ENCODE measurements at regions not wholly inside any gene's neighbourhood (a gene's known extent, or its start where the extent isn't known, plus 50 kb on each side); places are given as distances from the start of the nearest gene placed in this dataset.

DNA sequence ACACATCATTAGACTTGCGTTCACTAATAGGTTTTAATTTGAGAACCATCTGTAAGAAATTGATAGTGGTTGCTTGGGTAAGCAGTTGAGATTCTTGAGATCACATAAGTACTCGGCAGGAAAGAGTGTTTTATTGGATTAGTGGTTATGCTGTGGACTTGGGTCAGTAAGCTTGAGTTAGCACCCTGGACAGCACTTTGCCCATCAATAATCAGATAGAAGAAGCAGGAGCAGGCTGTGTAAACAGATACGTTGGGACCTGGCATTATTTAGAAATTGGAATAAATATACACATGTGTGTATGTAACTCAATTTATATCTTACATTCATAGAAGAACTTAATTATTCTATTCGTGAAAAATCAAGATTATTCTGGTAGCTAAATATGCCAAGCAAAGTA is 357.5 kb upstream of the SMIM31 start:
- in situ Hi-C loops (cut with HindIII; ENCODE audit: low pct_ligation_motif_present, low sequenced_read_pairs) = no loop called here
- no peak overlapping the region for H3K4me3 ChIP-seq (ENCODE audit: low read depth, low read length)
- TF ChIP-seq, protein P1, sequence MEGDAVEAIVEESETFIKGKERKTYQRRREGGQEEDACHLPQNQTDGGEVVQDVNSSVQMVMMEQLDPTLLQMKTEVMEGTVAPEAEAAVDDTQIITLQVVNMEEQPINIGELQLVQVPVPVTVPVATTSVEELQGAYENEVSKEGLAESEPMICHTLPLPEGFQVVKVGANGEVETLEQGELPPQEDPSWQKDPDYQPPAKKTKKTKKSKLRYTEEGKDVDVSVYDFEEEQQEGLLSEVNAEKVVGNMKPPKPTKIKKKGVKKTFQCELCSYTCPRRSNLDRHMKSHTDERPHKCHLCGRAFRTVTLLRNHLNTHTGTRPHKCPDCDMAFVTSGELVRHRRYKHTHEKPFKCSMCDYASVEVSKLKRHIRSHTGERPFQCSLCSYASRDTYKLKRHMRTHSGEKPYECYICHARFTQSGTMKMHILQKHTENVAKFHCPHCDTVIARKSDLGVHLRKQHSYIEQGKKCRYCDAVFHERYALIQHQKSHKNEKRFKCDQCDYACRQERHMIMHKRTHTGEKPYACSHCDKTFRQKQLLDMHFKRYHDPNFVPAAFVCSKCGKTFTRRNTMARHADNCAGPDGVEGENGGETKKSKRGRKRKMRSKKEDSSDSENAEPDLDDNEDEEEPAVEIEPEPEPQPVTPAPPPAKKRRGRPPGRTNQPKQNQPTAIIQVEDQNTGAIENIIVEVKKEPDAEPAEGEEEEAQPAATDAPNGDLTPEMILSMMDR (IDR thresholded peaks at IDR 0.05; ENCODE audit: low read depth, low read length, missing control alignments) = no peak
- DNase-seq = peak; percentile 8
- no peaks in the 10 kb centered on the region for H3K27me3 ChIP-seq (replicated peaks)
- H3K36me3 ChIP-seq (replicated peaks) = no peaks in the 10 kb centered on the region
- H3K27ac ChIP-seq = no peak overlapping the region

DNA sequence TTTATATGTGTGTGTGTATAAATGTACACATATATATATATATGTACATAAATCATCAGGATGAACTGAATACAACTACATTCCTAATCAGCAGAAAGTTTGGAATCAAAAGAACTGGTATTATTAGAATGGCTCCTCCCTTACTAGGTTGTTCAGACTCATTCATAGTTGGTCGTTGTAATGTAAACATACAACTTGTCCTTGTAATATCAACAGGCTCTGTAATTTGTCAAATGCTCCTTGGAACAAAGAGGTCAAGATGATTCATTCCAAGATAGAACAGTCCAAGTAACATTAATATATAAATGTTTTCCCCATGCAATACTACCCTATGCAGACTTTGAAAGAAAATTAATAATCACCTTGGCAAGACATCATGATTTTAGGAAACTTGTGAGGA is 351.4 kb upstream of the SMIM31 start:
- H3K27me3 ChIP-seq (replicated peaks) = no peaks in the 10 kb centered on the region
- TF ChIP-seq, protein P1 (IDR thresholded peaks at IDR 0.05; ENCODE audit: low read depth, low read length, missing control alignments) = no peak
- no peak overlapping the region for H3K4me3 ChIP-seq (ENCODE audit: low read depth, low read length)
- in situ Hi-C loops (cut with HindIII; ENCODE audit: low pct_ligation_motif_present, low sequenced_read_pairs) = no loop called here
- DNase-seq = no peak
- H3K27ac ChIP-seq = no peak overlapping the region
- H3K36me3 ChIP-seq (replicated peaks) = no peaks in the 10 kb centered on the region

DNA sequence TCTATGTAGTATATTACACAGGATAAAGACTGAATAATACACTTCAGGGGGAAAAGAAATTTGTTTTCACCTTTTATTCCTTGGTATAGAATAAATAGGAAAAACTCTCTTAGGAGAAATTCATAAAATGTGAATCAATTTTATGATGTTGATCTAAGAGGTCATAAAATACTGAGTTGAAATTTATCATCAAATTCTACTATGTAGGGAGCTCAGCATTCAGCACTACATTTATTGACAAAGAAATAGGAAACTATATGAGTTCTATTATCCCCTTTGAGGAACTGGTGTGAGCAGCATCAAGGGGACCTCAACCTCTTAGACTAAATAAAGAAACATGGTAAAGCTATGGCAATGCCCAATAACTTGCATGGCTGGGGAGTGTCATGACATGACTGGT is 348.2 kb upstream of the SMIM31 start:
- Histone ChIP-seq H3K27ac (no peak overlapping the region), H3K27me3 (replicated peaks) (no peaks in the 10 kb centered on the region), H3K4me3 (ENCODE audit: low read depth, low read length) (no peak overlapping the region), H3K36me3 (replicated peaks) (no peaks in the 10 kb centered on the region)
- TF ChIP-seq, protein P1 (IDR thresholded peaks at IDR 0.05; ENCODE audit: low read depth, low read length, missing control alignments) = no peak
- in situ Hi-C loops (cut with HindIII; ENCODE audit: low pct_ligation_motif_present, low sequenced_read_pairs) = no loop called here
- no peak for DNase-seq

DNA sequence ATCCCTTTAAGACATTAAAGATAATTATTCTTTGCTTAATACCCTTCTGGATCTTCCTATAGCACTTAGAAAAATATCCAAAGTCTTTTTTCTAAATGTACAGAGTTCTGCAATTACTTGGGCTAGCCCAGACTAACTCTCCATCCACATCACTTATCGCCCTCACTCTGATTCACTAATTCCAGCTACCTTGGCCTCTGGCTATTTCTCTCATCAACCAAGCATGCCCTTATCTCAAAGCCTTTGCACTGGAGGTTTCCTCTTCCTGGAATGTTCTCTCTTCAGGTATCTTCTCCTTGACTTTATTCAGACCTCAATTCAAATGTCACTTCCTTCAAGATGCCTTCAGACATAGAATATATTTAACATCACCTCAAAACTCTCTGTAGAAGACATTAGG is 345.1 kb upstream of the SMIM31 start:
- no peaks in the 10 kb centered on the region for H3K27me3 ChIP-seq (replicated peaks)
- H3K36me3 ChIP-seq (replicated peaks) = no peaks in the 10 kb centered on the region
- DNase-seq = no peak
- in situ Hi-C loops (cut with HindIII; ENCODE audit: low pct_ligation_motif_present, low sequenced_read_pairs) = no loop called here
- TF ChIP-seq, protein P1 (IDR thresholded peaks at IDR 0.05; ENCODE audit: low read depth, low read length, missing control alignments) = no peak
- no peak overlapping the region for H3K27ac ChIP-seq
- H3K4me3 ChIP-seq (ENCODE audit: low read depth, low read length) = no peak overlapping the region

DNA sequence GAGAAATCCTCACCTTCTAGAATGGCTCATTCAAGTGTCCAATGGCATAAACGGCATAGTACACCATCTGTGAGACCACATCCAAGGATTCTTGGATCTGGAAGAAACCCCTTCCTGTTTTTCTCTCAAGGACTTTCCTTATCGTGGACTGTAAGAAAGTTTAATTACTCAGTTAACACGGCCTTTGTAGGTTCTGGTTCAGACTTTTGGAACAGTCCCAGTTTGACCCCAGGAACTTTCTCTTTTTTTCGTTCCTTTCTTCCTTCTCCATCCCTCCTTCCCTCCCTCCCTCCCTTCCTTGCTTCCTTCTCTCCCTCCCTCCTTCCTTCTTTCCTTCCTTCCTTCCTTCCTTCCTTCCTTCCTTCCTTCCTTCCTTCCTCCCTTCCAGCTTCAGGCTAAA is 343.5 kb upstream of the SMIM31 start:
- no peak for DNase-seq
- Histone ChIP-seq H3K27ac (no peak overlapping the region), H3K27me3 (replicated peaks) (no peaks in the 10 kb centered on the region), H3K4me3 (ENCODE audit: low read depth, low read length) (no peak overlapping the region), H3K36me3 (replicated peaks) (no peaks in the 10 kb centered on the region)
- TF ChIP-seq, protein P1 (IDR thresholded peaks at IDR 0.05; ENCODE audit: low read depth, low read length, missing control alignments) = no peak
- in situ Hi-C loops (cut with HindIII; ENCODE audit: low pct_ligation_motif_present, low sequenced_read_pairs) = no loop called here

DNA sequence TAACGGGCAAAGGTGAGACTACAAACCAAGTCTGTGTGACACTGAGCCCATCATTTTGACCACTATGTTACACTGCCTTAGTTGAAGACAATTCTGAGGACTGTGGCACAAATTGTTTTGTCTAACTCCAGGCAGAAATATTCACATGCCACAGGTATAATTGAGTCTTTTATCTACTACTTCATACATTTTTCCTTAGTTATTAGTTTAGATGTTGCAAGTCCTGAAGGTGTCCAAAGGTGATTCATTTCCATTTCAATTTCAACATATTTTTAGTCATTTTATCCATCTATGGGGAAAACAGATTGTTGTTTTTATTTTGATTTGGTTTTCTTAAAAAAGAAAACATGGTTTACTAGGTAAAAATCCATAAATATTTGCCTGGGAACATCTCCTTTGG is 341.7 kb upstream of the SMIM31 start:
- TF ChIP-seq, protein P1 (IDR thresholded peaks at IDR 0.05; ENCODE audit: low read depth, low read length, missing control alignments) = no peak
- in situ Hi-C loops (cut with HindIII; ENCODE audit: low pct_ligation_motif_present, low sequenced_read_pairs) = no loop called here
- no peak overlapping the region for H3K4me3 ChIP-seq (ENCODE audit: low read depth, low read length)
- DNase-seq = no peak
- H3K27ac ChIP-seq = no peak overlapping the region
- H3K36me3 ChIP-seq (replicated peaks) = no peaks in the 10 kb centered on the region
- H3K27me3 ChIP-seq (replicated peaks) = no peaks in the 10 kb centered on the region
